Endothelial cell of umbilical vein (primary cell): ENCODE measurements at regions not wholly inside any gene's neighbourhood (a gene's known extent, or its start where the extent isn't known, plus 50 kb on each side); places are given as distances from the start of the nearest gene placed in this dataset.

Source experiments
- BruUV-seq: library from RNA; stranded (reverse); fragments of 400-500 nt; replicated peaks from 2 replicates; lab custom pipeline; 2021; lab: Mats Ljungman, UMichigan
- CTCF ChIA-PET: fragments of 300-600, 350-600 bp; sonication (Branson Sonifier 250); formaldehyde crosslinking; loops from one replicate; lab custom pipeline; 2021; ENCODE audit warnings: antibody characterized with exemption, inconsistent platforms; lab: Charles Lee
- POLR2A ChIA-PET: fragments of 300-600, 350-600 bp; sonication (Branson Sonifier 250); formaldehyde crosslinking; loops from one replicate; lab custom pipeline; 2021; ENCODE audit warnings: antibody characterized with exemption, inconsistent platforms; lab: Charles Lee
- DNase-seq: peaks from one replicate; pipeline ENCODE4 v3.0.0-alpha.2; 2011; ENCODE audit warnings: low read depth, low spot score
- FAIRE-seq: peaks from 2 replicates; lab custom pipeline; 2011; peaks lifted over from hg19 to GRCh38; lab: Jason Lieb, UNC
- H2AFZ ChIP-seq: 2 replicates; pipeline ENCODE4 v1.6.0; 2012; ENCODE audit warnings: low read depth, low read length, control low read depth, inconsistent platforms
- H3K27ac ChIP-seq: 2 replicates; pipeline ENCODE4 v1.5.1; 2011; ENCODE audit warnings: low read depth, mild to moderate bottlenecking, control low read depth, low read length, moderate library complexity; ENCODE audit not compliant: insufficient read depth
- H3K27me3 ChIP-seq, 2 experiments: 2 replicates each; pipeline versions ENCODE4 v1.6.0 to v1.6.1; 2011; ENCODE audit warnings: low read length in 2 of 2, mixed read lengths in 1 of 2; ENCODE audit not compliant: control insufficient read depth in 2 of 2, insufficient read depth in 2 of 2
- H3K36me3 ChIP-seq, 2 experiments: 2 replicates in 1 of 2; 3 replicates in 1 of 2; pipeline ENCODE4 v1.5.1; 2011; ENCODE audit warnings: low read length in 2 of 2, mild to moderate bottlenecking in 1 of 2, moderate library complexity in 1 of 2; ENCODE audit not compliant: control insufficient read depth in 2 of 2, insufficient read depth in 2 of 2; ENCODE audit errors: extremely low read depth in 1 of 2
- H3K4me1 ChIP-seq: 3 replicates; pipeline ENCODE4 v1.5.1; 2011; ENCODE audit warnings: mild to moderate bottlenecking, low read length; ENCODE audit not compliant: control insufficient read depth, insufficient read depth; ENCODE audit errors: extremely low read depth
- H3K4me2 ChIP-seq: 2 replicates; pipeline ENCODE4 v1.6.1; 2011; ENCODE audit warnings: low read length, control low read depth, mixed read lengths; ENCODE audit not compliant: insufficient read depth
- H3K4me3 ChIP-seq, 3 experiments: fragments of 200-600 bp in 1 of 3; sonication (generic), shearing (Covaris generic) in 1 of 3; replicated peaks in 1 of 3; 2 replicates each; pipeline ENCODE4 v1.5.1; 2011 to 2016; ENCODE audit warnings: control low read depth in 3 of 3, low read length in 3 of 3, mild to moderate bottlenecking in 2 of 3, inconsistent platforms in 1 of 3, low read depth in 1 of 3, moderate library complexity in 1 of 3; ENCODE audit not compliant: insufficient read depth in 1 of 3
- H3K79me2 ChIP-seq: 2 replicates; pipeline ENCODE4 v1.6.0; 2012; ENCODE audit warnings: low read length, inconsistent platforms; ENCODE audit not compliant: control insufficient read depth, insufficient read depth
- H3K9ac ChIP-seq: replicated peaks from 2 replicates; pipeline ENCODE3; 2011; ENCODE audit warnings: low read length, control low read depth; ENCODE audit not compliant: insufficient read depth; ENCODE audit errors: extremely low read depth
- H3K9me1 ChIP-seq: replicated peaks from 3 replicates; pipeline ENCODE4 v1.6.0; 2011; ENCODE audit warnings: mild to moderate bottlenecking, low read length; ENCODE audit not compliant: control insufficient read depth, insufficient read depth; ENCODE audit errors: extremely low read depth
- H3K9me3 ChIP-seq: replicated peaks from 2 replicates; pipeline ENCODE4 v1.5.1; 2012; ENCODE audit warnings: low read length, inconsistent platforms; ENCODE audit not compliant: control insufficient read depth, insufficient read depth
- H4K20me1 ChIP-seq: replicated peaks from 2 replicates; pipeline ENCODE3; 2011; ENCODE audit warnings: mild to moderate bottlenecking, low read length; ENCODE audit not compliant: control insufficient read depth, insufficient read depth; ENCODE audit errors: extremely low read depth
- EZH2 ChIP-seq: IDR thresholded peaks from 2 replicates; pipeline ENCODE4 v1.6.1; 2012; ENCODE audit warnings: borderline replicate concordance, low read depth, mild to moderate bottlenecking, moderate library complexity, low read length, inconsistent platforms; ENCODE audit not compliant: severe bottlenecking
- FOS ChIP-seq: IDR thresholded peaks from 2 replicates; pipeline ENCODE4 v1.6.1; 2011; ENCODE audit warnings: mild to moderate bottlenecking, low read length, moderate library complexity, borderline replicate concordance; ENCODE audit not compliant: insufficient read depth
- GATA2 ChIP-seq: IDR thresholded peaks from 2 replicates; pipeline ENCODE4 v1.7.0; 2011; ENCODE audit warnings: low read depth, mild to moderate bottlenecking, moderate library complexity, mixed read lengths, low read length; ENCODE audit not compliant: insufficient read length, insufficient read depth
- JUN ChIP-seq: IDR thresholded peaks from 2 replicates; pipeline ENCODE4 v1.6.1; 2011; ENCODE audit warnings: borderline replicate concordance, low read depth; ENCODE audit not compliant: insufficient read length, insufficient read depth
- MYC ChIP-seq: IDR thresholded peaks from one replicate; pipeline ENCODE4 v1.6.1; 2011; ENCODE audit warnings: mild to moderate bottlenecking, low read depth, low read length
- POLR2A ChIP-seq: IDR thresholded peaks from 2 replicates; pipeline ENCODE4 v1.6.1; 2012; ENCODE audit warnings: low read depth, mild to moderate bottlenecking, control low read depth, low read length
- POLR2AphosphoS5 ChIP-seq: IDR thresholded peaks from 2 replicates; pipeline ENCODE4 v1.6.1; 2012; ENCODE audit warnings: low read depth, mild to moderate bottlenecking, control low read depth, low read length, moderate library complexity; ENCODE audit not compliant: insufficient read depth
- dilution Hi-C: fragments of 300-500 bp; cut with MboI; formaldehyde crosslinking; loops from one replicate; pipeline ENCODE4 v1.15.0; 2019; ENCODE audit warnings: low sequenced_read_pairs; ENCODE audit not compliant: extremely low pct_ligation_motif_present
- intact Hi-C: fragments of 100-400 bp; cut with micrococcal nuclease; formaldehyde crosslinking; loops from one replicate; pipeline ENCODE4 v1.10.0; 2022
- TF ChIP-seq, protein P1 (sequence below): IDR thresholded peaks from 2 replicates; pipeline ENCODE4 v1.6.1; 2011; ENCODE audit not compliant: insufficient read depth, insufficient read length
- TF ChIP-seq, protein P2 (sequence below), 2 donors: IDR thresholded peaks; 1 replicate in 1 of 2; 2 replicates in 1 of 2; pipeline ENCODE4 v1.5.1; 2011; ENCODE audit warnings: low read length in 2 of 2, mild to moderate bottlenecking in 2 of 2, moderate library complexity in 2 of 2, control low read depth in 1 of 2, inconsistent platforms in 1 of 2, low read depth in 1 of 2; ENCODE audit not compliant: insufficient read depth in 1 of 2; ENCODE audit errors: extremely low read depth in 1 of 2

DNA sequence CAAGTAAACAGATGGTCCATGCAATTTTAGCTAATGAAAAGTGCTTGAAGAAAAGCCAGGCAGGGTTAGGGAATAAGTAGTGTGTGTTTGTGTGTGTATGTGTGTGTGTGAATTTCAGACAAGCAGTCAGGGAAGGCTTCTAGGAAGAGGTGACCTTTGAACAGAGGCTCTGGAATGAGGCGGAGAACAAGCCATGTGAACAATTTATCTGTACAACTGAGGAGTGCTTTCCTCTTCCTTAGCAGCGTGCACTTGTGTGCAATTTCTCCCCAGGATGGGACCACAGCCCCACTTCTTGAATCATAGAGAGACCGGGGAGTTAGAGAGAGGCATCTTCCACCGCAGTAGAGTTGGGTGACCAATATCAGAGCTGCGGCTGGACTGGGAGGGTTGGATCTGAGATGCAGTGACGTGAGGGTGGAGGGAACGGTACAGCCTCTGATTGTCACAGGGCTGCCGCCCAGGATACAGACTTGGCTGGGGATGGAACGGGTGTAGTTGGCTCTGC is 69.2 kb upstream of the FAM171A1 start:
- Histone ChIP-seq H2AFZ (no peak overlapping the region), H3K27me3 (peaks cover 0 to 5% of the 10 kb centered on the region in 2 experiments), H3K79me2 (no peaks in the 10 kb centered on the region), H3K36me3 (no peaks in the 10 kb centered on the region), H4K20me1 (no peaks in the 10 kb centered on the region), H3K4me3 (no peak overlapping the region), H3K27ac (no peak overlapping the region), H3K9me3 (no peaks in the 10 kb centered on the region), H3K4me1 (peaks cover 13% of the 10 kb centered on the region), H3K9me1 (no peaks in the 10 kb centered on the region), H3K4me2 (no peak overlapping the region), H3K9ac (no peak overlapping the region)
- dilution Hi-C loops (no loop called here), intact Hi-C loops (no loop called here)
- BruUV-seq, result no TSS peak
- ChIA-PET CTCF (interaction anchor here (0.6 to 5.1 kb wide), 10 partner anchors 8 to 300 kb away, joined by 3 to 42 read pairs (median 8); partner anchors contain the start of gene ITGA8), POLR2A (no interaction called here)
- no peak for DNase-seq
- FAIRE-seq, result no peak
- TF ChIP-seq POLR2A, result no peak
- no peak for TF ChIP-seq EZH2
- no peak for TF ChIP-seq FOS
- no peak for TF ChIP-seq POLR2AphosphoS5
- TF ChIP-seq JUN, result no peak
- TF ChIP-seq GATA2, result no peak
- TF ChIP-seq, protein P1, sequence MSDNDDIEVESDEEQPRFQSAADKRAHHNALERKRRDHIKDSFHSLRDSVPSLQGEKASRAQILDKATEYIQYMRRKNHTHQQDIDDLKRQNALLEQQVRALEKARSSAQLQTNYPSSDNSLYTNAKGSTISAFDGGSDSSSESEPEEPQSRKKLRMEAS, result no peak
- no peak for TF ChIP-seq MYC
- TF ChIP-seq, protein P2, sequence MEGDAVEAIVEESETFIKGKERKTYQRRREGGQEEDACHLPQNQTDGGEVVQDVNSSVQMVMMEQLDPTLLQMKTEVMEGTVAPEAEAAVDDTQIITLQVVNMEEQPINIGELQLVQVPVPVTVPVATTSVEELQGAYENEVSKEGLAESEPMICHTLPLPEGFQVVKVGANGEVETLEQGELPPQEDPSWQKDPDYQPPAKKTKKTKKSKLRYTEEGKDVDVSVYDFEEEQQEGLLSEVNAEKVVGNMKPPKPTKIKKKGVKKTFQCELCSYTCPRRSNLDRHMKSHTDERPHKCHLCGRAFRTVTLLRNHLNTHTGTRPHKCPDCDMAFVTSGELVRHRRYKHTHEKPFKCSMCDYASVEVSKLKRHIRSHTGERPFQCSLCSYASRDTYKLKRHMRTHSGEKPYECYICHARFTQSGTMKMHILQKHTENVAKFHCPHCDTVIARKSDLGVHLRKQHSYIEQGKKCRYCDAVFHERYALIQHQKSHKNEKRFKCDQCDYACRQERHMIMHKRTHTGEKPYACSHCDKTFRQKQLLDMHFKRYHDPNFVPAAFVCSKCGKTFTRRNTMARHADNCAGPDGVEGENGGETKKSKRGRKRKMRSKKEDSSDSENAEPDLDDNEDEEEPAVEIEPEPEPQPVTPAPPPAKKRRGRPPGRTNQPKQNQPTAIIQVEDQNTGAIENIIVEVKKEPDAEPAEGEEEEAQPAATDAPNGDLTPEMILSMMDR (IDR thresholded peaks at IDR 0.05; ENCODE audit: extremely low read depth in 1 of 2, insufficient read depth in 1 of 2, low read depth in 1 of 2, low read length in 2 of 2), result no peak
